Natural killer cell treated with Interleukin-12 subunit alpha and Interleukin-12 subunit beta and Interleukin-15 and Interleukin-18, amount 100 ng/mL, for 72 hours (primary cell): ENCODE measurements at regions not wholly inside any gene's neighbourhood (a gene's known extent, or its start where the extent isn't known, plus 50 kb on each side); places are given as distances from the start of the nearest gene placed in this dataset.
A peak's percentile ranks its signal among the peaks of the same experiment; 100 is the strongest.
"Not testable (repeated sequence)": the region's sequence is repeated elsewhere in the genome, so short reads cannot be mapped to it uniquely, and the experiment has no call there.

Experiments used
- ATAC-seq, 2 donors: fragments of 150-1000 bp; cut with Tn5 transposase in 1 of 2; sonication (Bioruptor Pico), chemical (Tn5 transposase) in 1 of 2; 2 replicates each; pipeline ENCODE4 v1.10.0; 2021
- DNase-seq: peaks from one replicate; pipeline ENCODE4 v3.0.0; 2022; ENCODE audit warnings: low spot score
- H3K27ac Mint-ChIP-seq, 2 donors: 1 replicate in 1 of 2; 2 replicates in 1 of 2; pipeline ENCODE4 v1.8.0; 2022; ENCODE audit warnings: mixed read lengths in 2 of 2, mild to moderate bottlenecking in 1 of 2, moderate library complexity in 1 of 2
- H3K27me3 Mint-ChIP-seq, 2 donors: 1 replicate in 1 of 2; 2 replicates in 1 of 2; pipeline ENCODE4 v1.8.0; 2022; ENCODE audit warnings: mixed read lengths in 2 of 2
- H3K36me3 Mint-ChIP-seq: one replicate; pipeline ENCODE4 v1.8.0; 2022; ENCODE audit warnings: mixed read lengths
- H3K4me1 Mint-ChIP-seq, 2 donors: 1 replicate in 1 of 2; 2 replicates in 1 of 2; pipeline ENCODE4 v1.8.0; 2022; ENCODE audit warnings: low read depth in 2 of 2, mixed read lengths in 2 of 2, mild to moderate bottlenecking in 1 of 2
- H3K4me3 Mint-ChIP-seq: one replicate; pipeline ENCODE4 v1.8.0; 2022; ENCODE audit warnings: mixed read lengths
- H3K9me3 Mint-ChIP-seq: 2 replicates; pipeline ENCODE4 v1.8.0; 2022; ENCODE audit warnings: mixed read lengths

DNA sequence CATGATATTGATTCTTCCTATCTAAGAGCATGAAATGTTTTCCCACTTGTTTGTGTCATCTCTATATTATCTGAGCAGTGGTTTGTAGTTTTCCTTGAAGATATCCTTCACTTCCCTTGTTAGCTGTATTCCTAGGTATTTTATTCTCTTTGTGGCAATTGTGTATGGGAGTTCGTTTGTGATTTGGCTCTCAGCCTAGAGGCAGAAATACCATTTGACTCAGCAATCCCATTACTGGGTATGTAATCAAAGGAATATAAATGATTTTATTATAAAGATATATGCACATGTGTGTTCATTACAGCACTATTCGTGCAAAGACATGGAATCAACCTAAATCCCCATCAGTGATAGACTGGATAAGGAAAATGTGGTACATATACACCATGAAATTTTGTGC is 172.7 kb upstream of the IL15 start:
- DNase-seq, result no peak
- Mint-ChIP-seq H3K4me3 (no peak overlapping the region), H3K9me3 (peaks cover 1% of the 10 kb centered on the region), H3K4me1 (no peaks in the 10 kb centered on the region), H3K27ac (no peak overlapping the region), H3K27me3 (no peaks in the 10 kb centered on the region), H3K36me3 (no peaks in the 10 kb centered on the region)
- ATAC-seq, result no peak

DNA sequence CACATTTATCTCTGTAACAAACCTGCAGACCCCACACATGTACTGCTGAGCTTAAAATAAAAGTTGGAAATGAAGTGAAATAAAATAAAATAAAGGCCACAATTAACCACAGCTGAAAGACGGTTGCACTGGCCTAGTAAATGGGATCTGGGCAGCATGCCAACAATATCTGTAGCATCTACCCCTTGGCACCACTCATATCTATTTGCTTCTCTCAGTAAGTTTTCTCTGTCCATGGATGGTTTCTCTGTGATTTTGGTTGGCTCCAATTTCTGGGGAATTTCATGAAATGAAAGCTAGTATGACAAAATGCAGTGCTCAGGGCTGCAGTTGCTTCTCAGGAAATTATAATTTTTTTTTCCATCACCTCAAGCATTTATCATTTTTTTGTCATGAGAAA is 172.0 kb upstream of the IL15 start:
- no peak overlapping the region for H3K4me3 Mint-ChIP-seq
- no peaks in the 10 kb centered on the region for H3K9me3 Mint-ChIP-seq
- H3K4me1 Mint-ChIP-seq, result no peaks in the 10 kb centered on the region
- ATAC-seq (no peak), DNase-seq (no peak)
- no peak overlapping the region for H3K27ac Mint-ChIP-seq
- no peaks in the 10 kb centered on the region for H3K27me3 Mint-ChIP-seq
- H3K36me3 Mint-ChIP-seq, result no peaks in the 10 kb centered on the region

DNA sequence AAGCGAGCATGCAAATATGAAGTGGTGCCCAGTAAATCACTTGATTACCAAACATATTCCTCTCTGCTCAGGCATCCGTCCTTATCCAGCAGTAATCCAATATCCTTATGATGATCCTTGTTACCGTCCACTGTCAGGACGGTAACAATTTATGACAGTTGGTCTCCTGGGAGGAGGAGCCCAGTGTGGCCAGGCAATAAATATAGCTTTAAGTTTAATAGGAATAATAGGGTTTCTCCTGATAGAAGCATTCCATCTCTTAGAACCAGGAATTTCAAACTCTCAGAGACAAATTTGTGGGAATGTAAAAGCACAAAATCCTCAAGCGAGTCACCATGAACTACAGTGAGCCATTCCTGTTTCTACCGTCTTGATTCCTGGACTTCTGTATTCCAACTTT is 171.2 kb upstream of the IL15 start:
- H3K27me3 Mint-ChIP-seq, result no peaks in the 10 kb centered on the region
- DNase-seq (no peak), ATAC-seq (no peak)
- no peaks in the 10 kb centered on the region for H3K36me3 Mint-ChIP-seq
- H3K4me3 Mint-ChIP-seq, result no peak overlapping the region
- no peaks in the 10 kb centered on the region for H3K4me1 Mint-ChIP-seq
- no peak overlapping the region for H3K27ac Mint-ChIP-seq
- no peaks in the 10 kb centered on the region for H3K9me3 Mint-ChIP-seq

DNA sequence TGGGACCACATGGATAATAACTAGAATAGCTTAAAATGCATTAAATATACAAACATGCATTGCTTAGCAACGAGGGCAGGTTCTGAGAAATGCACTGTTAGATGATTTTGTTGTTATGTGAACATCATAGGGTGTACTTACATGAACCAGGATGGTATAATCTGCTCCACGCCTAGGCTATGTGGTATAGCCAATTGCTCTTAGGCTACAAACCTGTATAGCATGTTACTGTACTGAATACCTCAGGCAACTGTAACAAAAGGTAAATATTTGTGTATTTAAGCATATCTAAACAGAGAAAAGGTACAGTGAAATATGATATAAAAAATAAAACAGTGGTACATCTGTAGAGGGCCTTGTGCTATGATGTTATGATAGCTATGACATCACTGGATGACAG is 169.2 kb upstream of the IL15 start:
- ATAC-seq, result no peak
- no peaks in the 10 kb centered on the region for H3K27me3 Mint-ChIP-seq
- no peak overlapping the region for H3K4me3 Mint-ChIP-seq
- DNase-seq, result no peak
- no peaks in the 10 kb centered on the region for H3K36me3 Mint-ChIP-seq
- no peaks in the 10 kb centered on the region for H3K9me3 Mint-ChIP-seq
- no peaks in the 10 kb centered on the region for H3K4me1 Mint-ChIP-seq
- no peak overlapping the region for H3K27ac Mint-ChIP-seq

DNA sequence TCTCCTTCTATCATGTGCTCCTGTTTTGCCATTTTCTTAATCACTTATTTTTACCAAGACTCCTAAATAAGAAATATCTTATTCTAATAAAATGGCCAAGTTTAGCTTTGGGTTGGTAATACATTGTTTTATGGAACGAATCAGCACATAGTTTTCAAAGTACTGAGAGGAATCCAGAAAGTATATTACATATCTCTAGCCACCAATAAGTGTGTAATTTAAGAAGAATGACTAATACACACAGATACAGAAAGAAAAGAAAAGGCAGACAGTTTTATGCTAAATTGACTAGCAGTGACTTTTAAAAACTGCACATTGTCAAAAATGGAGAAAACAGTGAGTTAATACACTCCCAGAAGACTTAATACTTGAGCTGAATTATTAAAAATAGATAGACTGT is 167.0 kb upstream of the IL15 start:
- ATAC-seq (no peak), DNase-seq (no peak)
- H3K27me3 Mint-ChIP-seq, result no peaks in the 10 kb centered on the region
- H3K36me3 Mint-ChIP-seq, result no peaks in the 10 kb centered on the region
- H3K4me3 Mint-ChIP-seq, result no peak overlapping the region
- no peaks in the 10 kb centered on the region for H3K9me3 Mint-ChIP-seq
- no peak overlapping the region for H3K27ac Mint-ChIP-seq
- H3K4me1 Mint-ChIP-seq, result no peaks in the 10 kb centered on the region

DNA sequence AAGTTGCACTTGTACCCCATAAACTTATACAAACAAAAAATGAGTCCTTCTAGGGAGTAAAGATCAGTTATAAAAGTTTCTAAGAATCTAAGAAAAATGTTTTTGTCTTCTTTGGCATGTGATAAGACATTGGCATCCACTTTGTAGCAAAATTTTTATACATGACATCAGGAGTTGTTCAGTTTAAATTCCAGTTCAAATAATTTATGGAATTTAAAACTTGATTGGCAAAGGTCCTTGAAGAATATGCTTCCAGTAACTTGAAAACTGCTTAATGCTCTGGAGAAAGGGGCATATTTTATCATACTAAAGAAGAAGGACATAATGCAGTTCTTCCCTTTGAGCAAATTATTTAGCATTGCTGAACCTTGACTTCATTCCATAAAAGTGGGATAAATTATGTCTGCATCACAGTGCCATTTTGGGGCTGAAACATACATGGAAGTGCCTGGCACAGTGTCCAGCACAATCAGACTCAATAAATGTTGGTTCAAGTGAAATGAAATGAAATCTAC is 163.3 kb upstream of the IL15 start:
- DNase-seq, result no peak
- no peak overlapping the region for H3K27ac Mint-ChIP-seq
- H3K4me1 Mint-ChIP-seq, result no peaks in the 10 kb centered on the region
- H3K4me3 Mint-ChIP-seq, result no peak overlapping the region
- ATAC-seq, result no peak
- H3K9me3 Mint-ChIP-seq, result no peaks in the 10 kb centered on the region
- no peaks in the 10 kb centered on the region for H3K36me3 Mint-ChIP-seq
- H3K27me3 Mint-ChIP-seq, result no peaks in the 10 kb centered on the region

DNA sequence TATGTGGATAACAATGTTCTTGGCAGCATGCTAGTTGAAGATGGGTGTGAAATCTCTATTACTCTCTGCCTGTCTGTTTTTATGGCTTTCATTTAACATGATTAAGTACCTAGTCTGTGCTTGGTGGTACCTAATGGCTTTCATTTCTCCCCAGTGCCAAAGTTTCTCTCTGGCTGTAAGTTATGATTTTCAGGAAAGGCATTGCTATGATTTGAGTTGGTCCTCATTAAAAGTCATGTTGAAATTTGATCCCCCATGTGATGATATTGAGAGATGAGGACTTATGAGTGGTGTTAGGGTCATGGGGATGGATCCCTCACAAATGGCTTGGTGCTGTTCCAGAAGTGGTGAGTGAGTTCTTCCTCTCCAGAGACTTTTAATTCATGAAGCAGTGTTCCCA is 162.4 kb upstream of the IL15 start:
- no peaks in the 10 kb centered on the region for H3K9me3 Mint-ChIP-seq
- no peaks in the 10 kb centered on the region for H3K4me1 Mint-ChIP-seq
- H3K27me3 Mint-ChIP-seq, result no peaks in the 10 kb centered on the region
- no peak for DNase-seq
- no peaks in the 10 kb centered on the region for H3K36me3 Mint-ChIP-seq
- no peak for ATAC-seq
- no peak overlapping the region for H3K4me3 Mint-ChIP-seq
- H3K27ac Mint-ChIP-seq, result no peak overlapping the region

DNA sequence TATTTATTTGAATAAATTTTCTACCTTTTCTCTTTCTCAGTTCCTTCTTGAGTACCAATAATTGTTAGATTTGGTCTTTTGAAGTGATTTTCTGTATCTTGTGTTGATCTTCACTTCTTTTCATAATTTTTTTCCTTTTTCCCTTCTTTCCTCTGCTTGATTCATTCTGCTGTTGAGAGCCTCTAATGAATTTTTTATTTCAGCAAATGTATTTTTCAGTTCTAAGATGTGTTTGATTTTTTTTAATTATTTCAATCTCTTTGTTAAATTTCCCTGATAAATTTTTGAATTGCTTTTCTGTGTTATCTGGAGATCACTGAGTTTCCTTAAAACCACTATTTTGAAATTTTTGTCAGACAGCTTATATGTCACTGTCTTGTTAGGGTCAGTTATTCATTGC is 155.4 kb upstream of the IL15 start:
- Mint-ChIP-seq H3K4me3 (no peak overlapping the region), H3K36me3 (peaks cover 28% of the 10 kb centered on the region), H3K4me1 (no peaks in the 10 kb centered on the region), H3K27me3 (no peaks in the 10 kb centered on the region), H3K9me3 (peaks cover 11% of the 10 kb centered on the region), H3K27ac (no peak overlapping the region)
- ATAC-seq, result no peak
- DNase-seq, result no peak

DNA sequence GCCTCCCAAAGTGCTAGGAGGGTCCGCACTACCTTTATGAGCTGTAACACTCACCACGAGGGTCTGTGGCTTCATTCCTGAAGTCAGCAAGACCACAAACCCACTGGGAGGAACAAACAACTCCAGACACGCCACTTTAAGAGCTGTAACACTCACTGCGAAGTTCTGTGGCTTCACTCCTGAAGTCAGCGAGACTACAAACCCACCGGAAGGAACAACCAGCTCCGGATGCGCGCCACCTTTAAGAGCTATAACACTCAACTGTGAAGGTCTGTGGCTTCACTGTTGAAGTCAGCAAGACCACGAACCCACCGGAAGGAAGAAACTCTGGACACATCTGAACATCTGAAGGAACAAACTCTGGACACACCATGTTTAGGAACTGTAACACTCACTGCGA is 152.1 kb upstream of the IL15 start:
- not testable (repeated sequence) for H3K4me1 Mint-ChIP-seq, H3K27me3 Mint-ChIP-seq, H3K4me3 Mint-ChIP-seq, DNase-seq
- peak; percentile 38 to 84 for ATAC-seq
- Mint-ChIP-seq H3K36me3 (peaks cover 33% of the 10 kb centered on the region), H3K27ac (peak overlapping the region in 1 of 2 donors; percentile 59), H3K9me3 (peaks cover 15% of the 10 kb centered on the region)

DNA sequence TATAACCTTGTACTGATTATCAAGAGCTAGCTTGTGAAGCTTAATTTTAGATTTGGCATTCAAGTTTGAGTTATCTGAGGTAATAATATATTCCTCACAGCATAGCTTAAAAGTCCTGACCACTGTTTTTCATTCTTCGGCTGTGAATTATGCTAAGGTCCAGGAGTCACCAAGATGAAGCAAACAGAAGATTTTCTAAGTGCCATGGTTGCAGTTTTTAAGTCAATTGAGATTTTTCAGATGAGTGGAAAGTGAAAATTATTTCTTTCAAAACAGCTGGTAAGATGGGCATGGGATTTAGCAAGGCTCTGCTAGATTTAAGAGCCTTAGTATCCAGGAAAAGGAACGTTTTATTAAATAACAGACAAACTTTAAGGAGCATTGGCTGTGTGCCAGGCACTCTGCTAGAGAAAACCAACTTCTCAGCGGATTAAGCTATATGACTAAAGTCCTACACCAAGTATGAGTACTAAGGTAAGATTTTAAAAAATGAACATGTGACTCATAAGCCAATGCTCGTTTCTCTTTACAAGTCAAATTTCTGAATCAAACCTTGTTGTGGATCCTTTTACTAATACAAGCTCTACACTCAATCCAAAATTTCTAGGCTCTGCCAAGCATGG is 149.9 kb upstream of the IL15 start:
- H3K27me3 Mint-ChIP-seq, result no peaks in the 10 kb centered on the region
- H3K9me3 Mint-ChIP-seq, result peaks cover 8% of the 10 kb centered on the region
- ATAC-seq, result no peak
- H3K4me1 Mint-ChIP-seq, result no peaks in the 10 kb centered on the region
- peaks cover 12% of the 10 kb centered on the region for H3K36me3 Mint-ChIP-seq
- DNase-seq, result no peak
- no peak overlapping the region for H3K27ac Mint-ChIP-seq
- H3K4me3 Mint-ChIP-seq, result no peak overlapping the region

DNA sequence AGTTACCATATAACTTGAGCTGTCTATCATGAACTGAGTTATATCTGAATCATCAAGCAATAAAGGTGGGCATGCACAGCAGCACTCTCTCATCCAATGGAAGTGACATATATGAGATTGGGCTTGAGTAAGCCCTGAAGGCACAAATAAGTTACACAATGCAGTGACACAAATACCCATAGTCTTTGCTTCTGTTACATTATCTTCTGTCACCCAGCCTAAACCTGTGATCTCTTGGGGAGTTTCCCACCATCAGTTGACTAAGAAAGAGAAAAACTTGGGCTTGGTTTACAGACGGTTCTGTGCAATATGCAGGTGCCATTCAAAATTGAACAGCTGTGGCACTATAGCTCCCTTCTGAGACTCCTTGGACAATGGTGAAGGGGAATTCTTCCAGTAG is 138.8 kb upstream of the IL15 start:
- Mint-ChIP-seq H3K4me1 (no peaks in the 10 kb centered on the region), H3K27ac (no peak overlapping the region), H3K9me3 (peaks cover 6% of the 10 kb centered on the region), H3K36me3 (no peaks in the 10 kb centered on the region), H3K4me3 (no peak overlapping the region), H3K27me3 (no peaks in the 10 kb centered on the region)
- DNase-seq (no peak), ATAC-seq (peak; percentile 66 to 92)

DNA sequence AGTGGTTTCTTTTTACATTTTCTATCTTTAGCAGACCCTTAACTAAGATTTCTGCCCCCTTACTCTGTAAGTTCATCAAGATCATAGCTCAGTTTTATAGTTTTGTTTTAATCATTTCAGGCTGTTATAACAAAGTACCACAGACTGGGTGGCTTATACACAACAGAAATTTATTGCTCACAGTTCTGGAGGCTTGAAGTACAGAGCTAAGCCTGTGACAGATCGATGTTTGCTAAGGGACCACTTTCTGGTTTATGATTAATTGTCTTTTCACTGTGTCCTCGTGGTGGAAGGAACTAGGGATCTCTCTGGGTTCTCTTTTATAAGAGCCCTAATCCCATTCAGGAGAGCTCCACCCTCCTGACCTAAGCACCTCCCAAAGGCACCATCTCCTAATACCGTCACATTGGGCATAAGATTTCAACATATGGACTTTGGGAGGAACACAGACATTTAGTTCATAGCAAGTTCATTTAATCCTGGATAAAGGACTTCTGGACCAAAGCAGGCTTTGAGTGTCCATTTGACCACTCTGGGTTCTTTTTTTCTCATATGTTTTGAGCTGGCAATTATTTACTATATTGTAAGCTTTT is 137.0 kb upstream of the IL15 start:
- peaks cover 9% of the 10 kb centered on the region for H3K9me3 Mint-ChIP-seq
- no peak overlapping the region for H3K4me3 Mint-ChIP-seq
- H3K27ac Mint-ChIP-seq, result no peak overlapping the region
- DNase-seq, result no peak
- no peaks in the 10 kb centered on the region for H3K36me3 Mint-ChIP-seq
- H3K4me1 Mint-ChIP-seq, result no peaks in the 10 kb centered on the region
- no peaks in the 10 kb centered on the region for H3K27me3 Mint-ChIP-seq
- ATAC-seq, result no peak

DNA sequence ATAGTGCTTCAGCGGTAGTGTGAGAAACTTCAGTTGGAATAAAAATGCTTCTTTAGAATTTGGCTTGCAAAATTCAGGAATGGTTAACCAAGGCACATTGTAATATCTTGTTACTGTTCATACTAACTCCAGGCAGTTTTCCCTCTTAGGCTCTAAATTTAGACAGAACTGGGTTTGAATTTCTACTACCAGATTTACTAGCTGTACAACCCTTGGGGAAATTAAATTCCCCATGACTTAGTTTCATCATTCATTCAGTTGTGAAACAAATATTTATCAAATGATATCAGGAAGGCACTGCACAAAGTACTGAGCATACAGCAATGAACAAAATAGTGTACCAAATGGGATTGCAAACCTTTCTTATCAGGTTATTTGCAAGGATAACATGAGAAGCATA is 135.0 kb upstream of the IL15 start:
- Mint-ChIP-seq H3K27ac (no peak overlapping the region), H3K36me3 (no peaks in the 10 kb centered on the region), H3K27me3 (no peaks in the 10 kb centered on the region), H3K4me3 (no peak overlapping the region), H3K4me1 (no peaks in the 10 kb centered on the region), H3K9me3 (peaks cover 5% of the 10 kb centered on the region)
- no peak for DNase-seq
- ATAC-seq, result no peak

DNA sequence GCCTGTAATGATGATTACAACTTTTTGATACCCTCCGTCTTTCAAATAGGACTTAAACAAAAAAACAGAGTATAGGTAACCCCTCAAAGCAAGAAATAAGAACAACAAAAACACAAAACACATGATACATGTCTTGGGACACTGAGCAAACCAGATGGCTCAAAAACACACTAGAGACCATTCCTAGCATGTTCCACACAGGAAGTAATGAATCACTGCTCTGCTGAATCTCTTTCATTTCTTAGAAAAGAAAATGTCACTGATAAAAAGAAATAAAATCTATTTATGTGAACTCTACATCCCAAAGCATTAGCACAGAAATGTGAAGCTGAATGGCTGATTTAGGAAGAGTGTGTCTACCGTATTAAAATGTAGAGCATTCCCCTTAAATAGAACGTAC is 134.5 kb upstream of the IL15 start:
- no peak for ATAC-seq
- Mint-ChIP-seq H3K4me1 (no peaks in the 10 kb centered on the region), H3K27me3 (no peaks in the 10 kb centered on the region), H3K36me3 (no peaks in the 10 kb centered on the region), H3K9me3 (peaks cover 10% of the 10 kb centered on the region), H3K27ac (no peak overlapping the region), H3K4me3 (no peak overlapping the region)
- no peak for DNase-seq

DNA sequence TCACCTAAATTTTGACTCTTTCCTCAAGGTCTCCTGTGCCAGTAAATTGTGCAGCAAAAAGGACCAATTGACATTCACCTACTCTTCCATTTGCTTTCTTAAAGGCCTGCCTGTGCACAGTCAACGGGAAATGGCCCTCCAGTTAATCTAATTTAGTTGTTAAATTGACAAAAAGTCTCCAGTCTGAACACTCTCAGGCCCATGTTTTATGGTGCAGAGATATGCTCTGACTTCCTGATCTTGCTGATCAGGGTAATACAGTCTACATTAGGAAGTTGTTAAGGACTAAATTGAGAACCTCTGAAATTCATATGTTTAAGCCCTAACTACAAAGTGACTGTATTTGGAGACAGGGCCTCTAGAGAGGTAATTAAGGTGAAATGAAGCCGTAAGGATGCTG is 133.6 kb upstream of the IL15 start:
- no peaks in the 10 kb centered on the region for H3K27me3 Mint-ChIP-seq
- no peaks in the 10 kb centered on the region for H3K4me1 Mint-ChIP-seq
- DNase-seq (no peak), ATAC-seq (no peak)
- H3K27ac Mint-ChIP-seq, result no peak overlapping the region
- no peak overlapping the region for H3K4me3 Mint-ChIP-seq
- H3K9me3 Mint-ChIP-seq, result peaks cover 11% of the 10 kb centered on the region
- no peaks in the 10 kb centered on the region for H3K36me3 Mint-ChIP-seq
